Testis (tissue), 2 donors: ENCODE measurements at regions not wholly inside any gene's neighbourhood (a gene's known extent, or its start where the extent isn't known, plus 50 kb on each side); places are given as distances from the start of the nearest gene placed in this dataset.

Experiments
- CTCF ChIP-seq, 3 experiments: fragments of 450-650 bp in 2 of 3; fragments of 200-600 bp in 1 of 3; sonication (generic) in 1 of 3; IDR thresholded peaks; one replicate each; pipeline ENCODE4 v1.5.1; 2016 to 2019; ENCODE audit warnings: antibody characterized with exemption in 3 of 3, mild to moderate bottlenecking in 2 of 3, moderate library complexity in 1 of 3
- POLR2A ChIP-seq: fragments of 450-650 bp; IDR thresholded peaks from one replicate; pipeline ENCODE4 v1.6.1; 2017; ENCODE audit warnings: antibody characterized with exemption, mild to moderate bottlenecking, moderate library complexity

- TF ChIP-seq POLR2A: no peak
- no peak for TF ChIP-seq CTCF (IDR thresholded peaks at IDR 0.05)
Observed at GRCh38 chr4:64882311-64883086, 473.2 kb upstream of the TECRL start.
